ENCODE measurements at regions not wholly inside any gene's neighbourhood (a gene's known extent, or its start where the extent isn't known, plus 50 kb on each side); places are given as distances from the start of the nearest gene placed in this dataset.
A peak's percentile ranks its signal among the peaks of the same experiment; 100 is the strongest.

- no peak for TF ChIP-seq CTCF (IDR thresholded peaks at IDR 0.05; ENCODE audit: low read depth, low read length)
- DNase-seq (ENCODE audit: extremely low read depth, low read depth): no peak
Measured at GRCh38 chr9:129480745-129481144, 140.2 kb downstream of the C9orf50 start.

GRCh38 chr9:129480227-129480626 is 140.7 kb downstream of the C9orf50 start:
- peak; percentile 24 for TF ChIP-seq CTCF (IDR thresholded peaks at IDR 0.05; ENCODE audit: low read depth, low read length)
- DNase-seq (ENCODE audit: extremely low read depth, low read depth): no peak

GRCh38 chr9:129479631-129480011 is 141.3 kb downstream of the C9orf50 start:
- no peak for TF ChIP-seq CTCF (IDR thresholded peaks at IDR 0.05; ENCODE audit: low read depth, low read length)
- no peak for DNase-seq (ENCODE audit: extremely low read depth, low read depth)

GRCh38 chr9:129478961-129479630 is 141.8 kb downstream of the C9orf50 start:
- TF ChIP-seq CTCF (IDR thresholded peaks at IDR 0.05; ENCODE audit: low read depth, low read length): no peak
- no peak for DNase-seq (ENCODE audit: extremely low read depth, low read depth)

GRCh38 chr9:129478461-129478860 is 142.4 kb downstream of the C9orf50 start:
- TF ChIP-seq CTCF (IDR thresholded peaks at IDR 0.05; ENCODE audit: low read depth, low read length): no peak

GRCh38 chr9:129476821-129477611 is 143.9 kb downstream of the C9orf50 start:
- no peak for DNase-seq (ENCODE audit: extremely low read depth, low read depth)

More at GRCh38 chr9:129478461-129478860, 142.4 kb downstream of the C9orf50 start:
- DNase-seq (ENCODE audit: extremely low read depth, low read depth): no peak

More at GRCh38 chr9:129476821-129477611, 143.9 kb downstream of the C9orf50 start:
- TF ChIP-seq CTCF (IDR thresholded peaks at IDR 0.05; ENCODE audit: low read depth, low read length): no peak; the same call in 1 of the 2 replicates

Data from AG09319 (cell line).